ENCODE measurements at regions not wholly inside any gene's neighbourhood (a gene's known extent, or its start where the extent isn't known, plus 50 kb on each side); places are given as distances from the start of the nearest gene placed in this dataset.

- no peak overlapping the region for H3K27ac Mint-ChIP-seq
- Histone ChIP-seq H3K9me3 (ENCODE audit: control insufficient read depth, low read depth, low read length) (no peaks in the 10 kb centered on the region), H3T11ph (ENCODE audit: low read length) (no peak overlapping the region), H2BK15ac (ENCODE audit: low read depth, low read length) (no peak overlapping the region), H3K18ac (ENCODE audit: insufficient read length, low read depth, low read length) (no peak overlapping the region), H4K5ac (ENCODE audit: insufficient read length, low read depth, low read length) (no peak overlapping the region), H2BK5ac (ENCODE audit: insufficient read length, low read length) (no peak overlapping the region), H3K23ac (ENCODE audit: insufficient read length, low read depth, low read length) (no peak overlapping the region), H4K20me1 (ENCODE audit: control insufficient read depth, insufficient read depth, insufficient read length) (no peaks in the 10 kb centered on the region), H3K9ac (ENCODE audit: extremely low read depth, insufficient read length, low read length) (no peak overlapping the region), H3K79me2 (ENCODE audit: insufficient read depth, low read length) (no peaks in the 10 kb centered on the region), H2BK120ac (ENCODE audit: low read depth, low read length, poor library complexity, severe bottlenecking) (no peak overlapping the region), H3K4me2 (ENCODE audit: insufficient read depth, insufficient read length, low read length) (no peak overlapping the region), H3K79me1 (ENCODE audit: insufficient read depth, low read depth, low read length, poor library complexity, severe bottlenecking) (no peaks in the 10 kb centered on the region), H3K14ac (ENCODE audit: insufficient read depth, low read length) (no peak overlapping the region), H3K56ac (ENCODE audit: insufficient read length, low read depth, low read length) (no peak overlapping the region), H2BK20ac (ENCODE audit: low read depth, low read length, poor library complexity, severe bottlenecking) (no peak overlapping the region), H3K4me1 (ENCODE audit: insufficient read depth, low read length) (peaks cover 13% of the 10 kb centered on the region), H3K23me2 (ENCODE audit: insufficient read length, low read depth, low read length, poor library complexity, severe bottlenecking) (no peaks in the 10 kb centered on the region), H3K27ac (ENCODE audit: insufficient read length, low read depth, low read length) (no peak overlapping the region), H2AFZ (ENCODE audit: low read length) (no peak overlapping the region), H3K4ac (ENCODE audit: low read depth, low read length) (no peak overlapping the region), H3K27me3 (ENCODE audit: insufficient read depth, low read length) (no peaks in the 10 kb centered on the region), H4K91ac (ENCODE audit: insufficient read length, low read depth, low read length) (no peak overlapping the region), H4K8ac (replicated peaks; ENCODE audit: insufficient read length, low read depth, low read length) (no peak overlapping the region), H2BK12ac (ENCODE audit: insufficient read length, low read depth, low read length) (no peak overlapping the region), H2AK5ac (ENCODE audit: insufficient read length, low read length) (no peak overlapping the region)
- H3K27me3 Mint-ChIP-seq (ENCODE audit: low read depth), result no peaks in the 10 kb centered on the region; the same call in 1 of the 2 replicates
- H3K4me3 Mint-ChIP-seq, result no peak overlapping the region
- H3K4me1 Mint-ChIP-seq, result peaks cover 46 to 66% of the 10 kb centered on the region in 2 experiments
- WGBS (ENCODE audit: extremely low coverage, insufficient read length, low lambda C conversion rate), result no CpG with 5 or more reads among the region's 3 CpGs
- DNase-seq, result no peak
- no peaks in the 10 kb centered on the region for H3K36me3 Mint-ChIP-seq (ENCODE audit: insufficient read depth in 1 of 3, low read depth in 3 of 3)
- no peaks in the 10 kb centered on the region for H3K9me3 Mint-ChIP-seq
- TF ChIP-seq CTCF (conservative IDR thresholded peaks at IDR 0.05), result no peak
Observed at GRCh38 chr13:33636955-33637670, 180.8 kb upstream of the RFC3 start.
